Mesendoderm (in vitro differentiated cells): ENCODE measurements at regions not wholly inside any gene's neighbourhood (a gene's known extent, or its start where the extent isn't known, plus 50 kb on each side); places are given as distances from the start of the nearest gene placed in this dataset.

Experiments
- DNase-seq: peaks from one replicate; pipeline ENCODE4 v3.0.0; 2013
- H2AK5ac ChIP-seq: 2 replicates; pipeline ENCODE4 v1.6.1; 2013; ENCODE audit warnings: low read length, inconsistent platforms
- H2BK120ac ChIP-seq: 2 replicates; pipeline ENCODE4 v1.6.1; 2013; ENCODE audit warnings: low read depth, mild to moderate bottlenecking, low read length, moderate library complexity, mixed read lengths
- H2BK15ac ChIP-seq: replicated peaks from 2 replicates; pipeline ENCODE4 v1.6.1; 2013; ENCODE audit warnings: low read depth, mild to moderate bottlenecking, moderate library complexity
- H2BK5ac ChIP-seq: 2 replicates; pipeline ENCODE4 v1.6.1; 2013; ENCODE audit warnings: low read length, inconsistent platforms
- H3K18ac ChIP-seq: 2 replicates; pipeline ENCODE4 v1.6.1; 2013; ENCODE audit warnings: mild to moderate bottlenecking, low read length, mixed read lengths
- H3K23ac ChIP-seq: one replicate; pipeline ENCODE4 v1.6.1; 2013; ENCODE audit warnings: low read length
- H3K27ac ChIP-seq: 2 replicates; pipeline ENCODE4 v1.5.1; 2013; ENCODE audit warnings: low read depth, mild to moderate bottlenecking, inconsistent platforms, low read length, moderate library complexity
- H3K27me3 ChIP-seq: 2 replicates; pipeline ENCODE4 v1.6.1; 2013; ENCODE audit warnings: low read length, control low read depth, mild to moderate bottlenecking, inconsistent platforms; ENCODE audit not compliant: insufficient read depth, poor library complexity
- H3K36me3 ChIP-seq: 2 replicates; pipeline ENCODE4 v1.6.1; 2013; ENCODE audit warnings: low read length, inconsistent platforms; ENCODE audit not compliant: control insufficient read depth, insufficient read depth
- H3K4ac ChIP-seq: one replicate; pipeline ENCODE4 v1.6.1; 2013; ENCODE audit warnings: low read depth, mild to moderate bottlenecking, low read length, moderate library complexity
- H3K4me1 ChIP-seq: 2 replicates; pipeline ENCODE4 v1.6.1; 2013; ENCODE audit warnings: low read depth, low read length, inconsistent platforms; ENCODE audit not compliant: control insufficient read depth
- H3K4me2 ChIP-seq: 2 replicates; pipeline ENCODE4 v1.6.1; 2013; ENCODE audit warnings: low read length
- H3K4me3 ChIP-seq: 2 replicates; pipeline ENCODE4 v1.5.1; 2013; ENCODE audit warnings: mild to moderate bottlenecking, low read length
- H3K56ac ChIP-seq: one replicate; pipeline ENCODE4 v1.6.1; 2013; ENCODE audit warnings: low read length
- H3K79me1 ChIP-seq: 2 replicates; pipeline ENCODE4 v1.6.1; 2013; ENCODE audit warnings: low read length, inconsistent platforms
- H3K79me2 ChIP-seq: 2 replicates; pipeline ENCODE4 v1.6.1; 2013; ENCODE audit warnings: mild to moderate bottlenecking, low read length; ENCODE audit not compliant: control insufficient read depth, insufficient read depth
- H3K9ac ChIP-seq: 2 replicates; pipeline ENCODE4 v1.6.1; 2013; ENCODE audit warnings: low read length, inconsistent platforms
- H4K5ac ChIP-seq: one replicate; pipeline ENCODE4 v1.6.1; 2013; ENCODE audit warnings: low read length
- H4K8ac ChIP-seq: one replicate; pipeline ENCODE4 v1.6.1; 2013; ENCODE audit warnings: low read depth, mild to moderate bottlenecking, control low read depth, low read length, moderate library complexity
- WGBS: extraction: QIAGEN DNeasy Blood & Tissue Kit; methylation state at CpG from one replicate; pipeline ENCODE4 v1.1.7; 2013; ENCODE audit warnings: low lambda C conversion rate, missing lambda C conversion rate; ENCODE audit not compliant: insufficient coverage; ENCODE audit errors: extremely low coverage; 5-methylcytosine and 5-hydroxymethylcytosine counted together

GRCh38 chr12:74468401-74468800 lies 69.2 kb upstream of the ATXN7L3B start:
- H2AK5ac ChIP-seq, result no peak overlapping the region

GRCh38 chr12:74476234-74476633 lies 61.4 kb upstream of the ATXN7L3B start:
- Histone ChIP-seq H3K4me2 (no peak overlapping the region), H3K4ac (no peak overlapping the region), H2AK5ac (no peak overlapping the region), H3K4me3 (no peak overlapping the region), H4K5ac (no peak overlapping the region), H3K18ac (no peak overlapping the region), H3K4me1 (no peaks in the 10 kb centered on the region), H3K79me1 (no peaks in the 10 kb centered on the region), H3K36me3 (no peaks in the 10 kb centered on the region), H3K23ac (no peak overlapping the region), H3K56ac (no peak overlapping the region), H3K27ac (no peak overlapping the region), H3K9ac (no peak overlapping the region), H3K27me3 (no peaks in the 10 kb centered on the region), H4K8ac (no peak overlapping the region), H3K79me2 (no peaks in the 10 kb centered on the region), H2BK15ac (no peak overlapping the region), H2BK120ac (no peak overlapping the region), H2BK5ac (no peak overlapping the region)
- DNase-seq, result no peak
- WGBS, result no CpG with 5 or more reads among the region's 1 CpG

More at GRCh38 chr12:74468401-74468800, 69.2 kb upstream of the ATXN7L3B start:
- no peak overlapping the region for H4K8ac ChIP-seq
- no peak overlapping the region for H2BK5ac ChIP-seq
- H3K4me1 ChIP-seq, result no peaks in the 10 kb centered on the region
- H3K18ac ChIP-seq, result no peak overlapping the region
- no peak for DNase-seq
- H3K79me2 ChIP-seq, result no peaks in the 10 kb centered on the region
- H4K5ac ChIP-seq, result no peak overlapping the region
- H3K27me3 ChIP-seq, result no peaks in the 10 kb centered on the region
- no peak overlapping the region for H3K23ac ChIP-seq
- no peak overlapping the region for H2BK15ac ChIP-seq
- H3K56ac ChIP-seq, result no peak overlapping the region
- H3K27ac ChIP-seq, result no peak overlapping the region
- H3K4me2 ChIP-seq, result no peak overlapping the region
- H3K79me1 ChIP-seq, result no peaks in the 10 kb centered on the region
- H3K36me3 ChIP-seq, result no peaks in the 10 kb centered on the region
- H2BK120ac ChIP-seq, result no peak overlapping the region
- H3K4me3 ChIP-seq, result no peak overlapping the region
- no CpG with 5 or more reads among the region's 4 CpGs for WGBS
- H3K9ac ChIP-seq, result no peak overlapping the region
- no peak overlapping the region for H3K4ac ChIP-seq

GRCh38 chr12:74481078-74481477 lies 56.6 kb upstream of the ATXN7L3B start:
- H3K4me3 ChIP-seq, result no peak overlapping the region
- H3K18ac ChIP-seq, result no peak overlapping the region
- no peak overlapping the region for H2BK120ac ChIP-seq
- H4K8ac ChIP-seq, result no peak overlapping the region
- H3K4me2 ChIP-seq, result no peak overlapping the region
- no peaks in the 10 kb centered on the region for H3K4me1 ChIP-seq
- H2BK5ac ChIP-seq, result no peak overlapping the region
- H2BK15ac ChIP-seq, result no peak overlapping the region
- no peak overlapping the region for H3K27ac ChIP-seq
- H3K79me2 ChIP-seq, result no peaks in the 10 kb centered on the region
- no peaks in the 10 kb centered on the region for H3K79me1 ChIP-seq
- no peak overlapping the region for H3K56ac ChIP-seq
- no peaks in the 10 kb centered on the region for H3K27me3 ChIP-seq
- H3K23ac ChIP-seq, result no peak overlapping the region
- H3K4ac ChIP-seq, result no peak overlapping the region
- no peak overlapping the region for H3K9ac ChIP-seq
- H4K5ac ChIP-seq, result no peak overlapping the region
- no peaks in the 10 kb centered on the region for H3K36me3 ChIP-seq
- no CpG with 5 or more reads among the region's 2 CpGs for WGBS
- DNase-seq, result no peak
- H2AK5ac ChIP-seq, result no peak overlapping the region

- no peak overlapping the region for H2AK5ac ChIP-seq
- H3K9ac ChIP-seq, result no peak overlapping the region
- no peak overlapping the region for H3K4me2 ChIP-seq
- no peak overlapping the region for H3K4ac ChIP-seq
- H3K27ac ChIP-seq, result no peak overlapping the region
- no peak overlapping the region for H4K5ac ChIP-seq
- no peak overlapping the region for H2BK5ac ChIP-seq
- no peak overlapping the region for H4K8ac ChIP-seq
- H2BK15ac ChIP-seq, result no peak overlapping the region
- H3K4me3 ChIP-seq, result no peak overlapping the region
- H2BK120ac ChIP-seq, result no peak overlapping the region
- no peak overlapping the region for H3K23ac ChIP-seq
- no peaks in the 10 kb centered on the region for H3K79me2 ChIP-seq
- no peaks in the 10 kb centered on the region for H3K79me1 ChIP-seq
- H3K4me1 ChIP-seq, result no peaks in the 10 kb centered on the region
- no peaks in the 10 kb centered on the region for H3K27me3 ChIP-seq
- no peaks in the 10 kb centered on the region for H3K36me3 ChIP-seq
- H3K56ac ChIP-seq, result no peak overlapping the region
- DNase-seq, result no peak
- no peak overlapping the region for H3K18ac ChIP-seq
These were observed 55.5 kb upstream of the ATXN7L3B start for GRCh38 chr12:74482115-74482514.

GRCh38 chr12:74483057-74483456 lies 54.6 kb upstream of the ATXN7L3B start:
- no peak for DNase-seq
- Histone ChIP-seq H3K4me2 (no peak overlapping the region), H3K4me1 (no peaks in the 10 kb centered on the region), H3K79me2 (no peaks in the 10 kb centered on the region), H4K5ac (no peak overlapping the region), H2BK120ac (no peak overlapping the region), H3K18ac (no peak overlapping the region), H3K9ac (no peak overlapping the region), H3K27ac (no peak overlapping the region), H3K56ac (no peak overlapping the region), H3K36me3 (no peaks in the 10 kb centered on the region), H3K23ac (no peak overlapping the region), H3K27me3 (no peaks in the 10 kb centered on the region), H3K4ac (no peak overlapping the region), H2BK15ac (no peak overlapping the region), H2AK5ac (no peak overlapping the region), H4K8ac (no peak overlapping the region), H3K4me3 (no peak overlapping the region), H3K79me1 (no peaks in the 10 kb centered on the region), H2BK5ac (no peak overlapping the region)
- WGBS, result no CpG with 5 or more reads among the region's 3 CpGs
